ENCODE measurements at regions not wholly inside any gene's neighbourhood (a gene's known extent, or its start where the extent isn't known, plus 50 kb on each side); places are given as distances from the start of the nearest gene placed in this dataset.

DNA sequence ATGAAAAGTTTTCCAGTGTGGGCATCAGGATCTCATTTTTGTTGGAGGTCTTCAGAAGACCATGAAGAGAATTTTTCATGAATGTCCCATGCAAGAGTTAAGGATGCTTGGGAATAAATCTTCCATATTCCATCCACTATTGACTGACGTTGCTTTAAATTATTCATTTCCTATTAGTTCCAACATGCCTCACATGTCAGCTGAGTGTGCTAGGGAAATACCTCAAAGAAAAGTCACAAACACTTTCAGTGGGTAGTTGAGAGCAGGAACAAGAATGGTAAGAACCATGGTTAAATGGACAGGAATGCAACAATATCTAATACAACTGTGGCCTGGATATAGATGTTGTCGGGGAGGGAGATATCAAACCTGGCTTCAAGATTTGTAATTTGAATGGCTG lies 610.1 kb downstream of the TECRL start:
- DNase-seq (ENCODE audit: low read depth), result no peak

DNA sequence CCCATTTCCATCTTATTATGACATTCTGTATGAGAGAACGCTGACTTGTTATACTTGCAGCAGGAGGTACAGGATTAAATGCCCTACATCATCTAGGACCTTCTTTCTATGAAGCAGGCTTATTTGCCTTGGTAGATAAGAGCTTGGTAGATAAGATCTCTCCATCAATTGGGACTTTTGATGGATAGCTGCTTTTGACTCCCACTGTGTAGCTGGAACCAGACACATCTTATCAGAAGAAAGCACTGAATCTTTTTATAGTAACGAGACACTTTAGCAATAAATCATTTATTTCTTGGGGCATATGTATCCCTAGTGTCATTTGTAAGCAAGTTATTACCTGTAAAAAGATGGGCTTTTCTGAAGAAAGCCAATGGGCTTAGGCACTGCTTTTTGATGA lies 613.9 kb downstream of the TECRL start:
- DNase-seq (ENCODE audit: low read depth), result no peak

DNA sequence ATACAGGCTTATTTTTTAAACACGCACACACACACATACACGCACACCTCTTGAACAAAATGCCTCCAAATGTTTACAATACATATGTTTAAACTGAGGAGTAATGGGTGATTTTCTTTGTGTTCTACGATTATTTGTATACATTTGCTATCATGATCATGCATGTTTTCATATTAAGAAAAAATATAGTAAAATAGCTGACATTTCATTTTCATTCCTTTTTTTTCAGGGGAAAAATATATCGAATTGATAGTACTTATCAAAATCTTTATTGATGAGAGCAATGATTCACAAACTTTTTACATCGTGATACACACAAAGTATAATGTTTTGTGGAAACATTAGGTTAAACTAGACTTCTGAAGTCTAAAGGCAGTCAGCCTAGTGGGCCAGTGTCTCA lies 618.9 kb downstream of the TECRL start:
- DNase-seq (ENCODE audit: low read depth), result no peak

DNA sequence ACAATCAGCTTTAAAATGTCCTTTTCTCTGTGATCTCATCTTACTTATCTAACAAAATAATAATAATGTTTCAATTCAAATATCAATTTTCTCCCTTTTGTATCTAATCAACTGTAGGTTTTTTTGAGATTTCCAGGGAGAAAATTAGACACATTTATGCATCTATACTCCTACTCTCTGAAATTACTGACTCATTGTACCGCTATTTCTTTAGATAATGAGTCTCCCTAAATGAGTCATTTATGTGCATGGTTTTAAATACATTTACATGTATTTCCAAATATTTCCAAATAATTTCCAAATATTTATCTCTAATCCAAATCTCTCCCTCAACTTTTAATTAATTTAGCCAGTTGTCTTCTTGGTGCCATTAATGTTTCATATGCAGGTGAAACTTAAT lies 621.0 kb downstream of the TECRL start:
- DNase-seq (ENCODE audit: low read depth), result no peak

DNA sequence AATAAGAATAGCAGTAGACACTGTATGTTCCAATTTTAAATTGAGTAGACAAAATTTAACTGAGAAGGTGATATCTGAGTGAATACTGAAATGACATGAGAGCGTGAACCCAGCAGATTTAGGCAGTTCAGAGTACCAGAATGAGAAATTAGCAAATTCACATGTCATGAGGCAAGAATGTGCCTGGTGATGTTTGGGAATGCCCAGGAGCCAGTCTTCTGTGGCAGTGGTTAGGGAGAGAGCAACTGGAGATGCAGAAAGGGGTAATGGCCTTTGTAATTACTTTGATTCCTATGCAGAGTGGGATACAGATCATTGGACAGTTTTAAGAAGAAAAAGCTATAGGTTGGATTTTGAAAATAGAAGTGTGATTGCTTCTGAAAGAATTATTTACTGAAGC lies 621.9 kb downstream of the TECRL start:
- DNase-seq (ENCODE audit: low read depth), result no peak

DNA sequence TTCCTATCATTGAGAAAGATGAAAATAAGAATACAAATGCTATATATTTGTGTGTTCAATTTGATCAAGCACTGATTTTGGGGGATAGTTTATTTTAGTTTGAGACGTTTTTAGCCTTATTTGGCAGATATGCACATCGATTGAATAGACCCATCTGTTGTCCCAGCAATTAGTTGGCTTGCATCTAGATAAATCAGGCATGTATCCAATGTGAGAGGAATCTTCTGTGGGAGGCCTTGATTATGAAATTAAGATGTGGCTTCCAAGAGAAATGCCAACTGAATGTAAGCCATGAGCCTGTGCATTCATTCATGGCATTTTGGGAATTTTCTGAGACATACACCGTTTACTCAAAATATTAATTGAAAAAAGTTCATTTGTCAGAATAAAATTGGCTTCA lies 623.1 kb downstream of the TECRL start:
- DNase-seq (ENCODE audit: low read depth), result no peak

DNA sequence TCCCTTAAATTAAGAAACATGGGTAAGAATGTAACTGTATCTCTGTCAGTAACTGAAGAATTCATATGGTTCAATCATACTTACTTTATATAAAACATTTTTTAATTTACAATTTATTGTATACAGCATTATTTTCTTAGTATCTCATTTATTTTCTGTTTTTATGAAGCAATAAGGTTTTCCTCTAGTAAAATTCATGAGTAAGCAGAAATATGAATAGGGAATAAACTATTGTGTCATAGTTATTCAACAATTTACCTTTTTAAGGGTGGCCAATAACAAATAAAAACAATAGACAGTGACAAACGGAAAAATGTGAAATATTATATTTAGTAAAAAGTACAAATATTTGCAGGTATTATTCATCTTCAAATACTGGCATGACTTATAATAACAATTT lies 624.4 kb downstream of the TECRL start:
- no peak for DNase-seq (ENCODE audit: low read depth)

DNA sequence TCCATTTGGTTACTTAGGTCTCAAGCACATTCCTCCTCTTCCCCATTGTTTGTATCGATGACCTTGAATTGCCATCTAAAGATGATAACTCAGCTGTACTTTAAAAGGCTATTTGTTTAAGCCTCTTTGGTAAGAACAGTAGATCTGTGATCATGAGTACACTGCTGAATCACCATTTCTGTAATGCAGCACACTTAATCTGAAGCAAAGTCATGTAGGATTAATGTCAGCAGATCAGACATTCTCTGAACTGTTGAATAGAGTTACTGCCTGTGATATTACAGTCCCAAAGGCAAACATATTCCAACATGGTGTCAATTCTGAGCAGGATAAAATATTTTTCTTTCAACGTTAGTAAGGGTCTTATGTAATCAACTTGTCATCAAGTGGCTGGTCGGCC lies 631.6 kb downstream of the TECRL start:
- DNase-seq (ENCODE audit: low read depth), result no peak

DNA sequence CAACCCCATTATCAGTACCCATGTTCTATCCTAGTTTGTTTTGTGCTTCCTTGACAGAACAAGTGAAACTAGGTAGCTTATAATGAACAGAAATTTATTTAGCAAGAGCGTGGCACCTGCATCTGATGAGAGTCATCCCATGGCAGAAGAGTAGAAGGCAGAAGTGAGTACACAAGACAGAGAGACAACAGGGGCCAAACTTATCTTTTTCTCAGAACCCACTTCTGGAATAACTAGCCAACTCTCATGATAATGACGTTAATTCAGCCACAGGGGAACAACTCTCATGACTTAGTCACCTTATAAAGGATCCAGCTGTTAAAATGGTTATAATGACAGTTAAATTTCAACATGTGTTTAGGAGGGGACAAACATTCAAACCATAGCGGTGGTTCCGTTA lies 644.9 kb downstream of the TECRL start:
- DNase-seq (ENCODE audit: low read depth), result no peak

DNA sequence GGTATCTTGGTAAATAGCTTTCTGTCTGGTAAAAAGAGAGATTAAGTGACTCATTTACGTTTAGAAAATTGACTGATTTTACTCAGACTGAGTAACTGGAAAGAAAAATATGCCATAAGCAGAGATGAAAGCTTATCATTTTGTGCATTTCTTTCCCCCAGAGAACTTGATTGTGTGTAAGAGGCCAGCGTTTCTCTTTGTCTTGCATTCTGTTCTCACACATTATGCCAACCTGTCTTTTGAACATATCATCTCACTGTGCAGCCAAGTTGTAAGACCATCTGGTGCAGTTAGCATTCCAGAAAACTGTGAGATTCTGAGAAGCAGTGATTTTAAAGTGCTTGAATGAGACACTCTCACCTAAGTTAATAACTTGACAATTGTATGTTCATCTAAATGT lies 651.3 kb downstream of the TECRL start:
- no peak for DNase-seq (ENCODE audit: low read depth)

DNA sequence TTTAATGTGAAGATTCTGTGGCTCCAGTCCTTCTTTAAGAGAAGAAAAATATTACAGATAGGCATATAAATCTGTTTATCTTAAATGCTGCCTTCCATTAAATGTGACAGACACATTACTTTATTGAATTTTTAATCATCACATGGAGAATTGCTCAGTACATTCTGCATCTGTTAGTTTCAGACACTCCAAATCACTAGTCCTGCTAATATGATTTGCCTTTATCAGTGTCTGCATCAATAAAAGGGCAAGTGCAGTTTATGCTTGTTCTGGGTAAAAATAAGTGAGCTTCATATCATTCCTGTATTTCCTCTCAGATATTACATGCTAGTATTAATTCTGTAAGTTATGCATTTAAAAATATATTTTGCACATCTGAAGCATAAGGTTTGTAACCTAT lies 666.4 kb downstream of the TECRL start:
- no peak for DNase-seq (ENCODE audit: low read depth)

DNA sequence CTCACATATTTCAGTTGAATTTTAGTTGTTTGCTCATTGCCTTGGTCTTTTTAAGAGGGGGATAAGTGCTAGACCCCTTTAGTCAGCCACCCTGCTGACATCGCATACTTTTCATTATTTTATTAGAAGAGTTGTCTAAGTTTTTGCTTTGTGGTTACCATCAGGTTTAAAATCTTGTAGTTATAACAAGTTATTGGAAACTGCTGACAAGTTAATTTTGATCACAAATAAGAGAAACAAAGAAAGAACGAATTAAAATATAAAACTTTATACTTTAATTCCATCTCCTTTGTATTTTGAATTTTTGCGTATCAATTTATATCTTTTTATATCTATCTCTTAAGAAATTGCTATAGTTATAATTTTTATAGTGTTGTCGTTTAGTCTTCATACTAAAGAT lies 679.7 kb downstream of the TECRL start:
- DNase-seq (ENCODE audit: low read depth), result no peak

DNA sequence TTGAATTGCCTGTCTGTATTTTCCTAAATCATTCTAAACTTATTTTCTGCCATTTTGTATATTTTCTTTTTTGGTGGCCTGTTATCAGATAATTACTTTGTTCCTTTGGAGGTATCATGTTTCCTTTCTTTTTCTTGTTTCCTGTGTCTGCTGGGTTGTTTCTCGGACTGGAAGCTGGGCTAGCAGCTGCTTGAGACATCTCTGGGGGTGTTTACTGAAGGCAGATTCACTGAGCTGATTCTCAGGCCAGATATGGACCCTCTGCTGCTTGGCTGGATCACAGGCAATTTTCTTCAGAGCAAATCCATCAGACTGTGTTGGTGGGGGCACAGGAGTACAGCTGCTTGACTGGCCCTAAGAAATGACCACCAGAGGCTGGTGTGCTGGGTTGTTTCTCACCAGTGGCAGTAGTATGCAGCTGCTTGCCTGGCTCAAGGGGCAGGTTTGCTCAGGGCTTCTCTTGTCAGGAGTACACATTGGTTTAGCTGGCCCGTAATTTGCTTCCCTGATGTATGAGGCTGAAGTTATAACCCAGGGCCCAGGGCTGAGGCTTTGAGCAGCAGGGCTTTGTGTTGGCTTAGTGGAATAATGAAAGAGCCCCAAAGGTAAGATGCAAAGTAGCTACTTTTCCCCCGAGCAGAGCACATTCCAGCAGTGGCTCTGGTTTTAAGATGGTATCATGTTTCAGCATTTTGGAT lies 680.6 kb downstream of the TECRL start:
- DNase-seq (ENCODE audit: low read depth), result no peak

DNA sequence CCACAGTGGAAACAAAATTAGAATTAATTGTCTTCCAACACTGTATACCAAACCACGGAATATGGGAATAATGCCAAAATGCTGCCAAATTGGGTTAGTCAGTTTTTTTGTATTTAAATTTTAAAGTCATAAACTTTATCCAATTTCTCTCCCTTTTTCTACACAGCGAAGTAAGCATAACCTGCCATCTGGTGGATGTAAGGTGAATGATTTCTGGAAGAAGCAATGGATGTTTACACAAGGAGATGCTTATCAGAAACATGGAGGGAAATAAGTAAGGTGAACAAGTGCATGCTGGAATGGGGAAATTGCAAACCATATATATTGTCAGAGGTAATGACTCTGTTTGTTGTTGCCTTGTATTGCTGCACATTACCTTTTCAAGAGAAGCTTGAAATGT lies 691.9 kb downstream of the TECRL start:
- no peak for DNase-seq (ENCODE audit: low read depth)

DNA sequence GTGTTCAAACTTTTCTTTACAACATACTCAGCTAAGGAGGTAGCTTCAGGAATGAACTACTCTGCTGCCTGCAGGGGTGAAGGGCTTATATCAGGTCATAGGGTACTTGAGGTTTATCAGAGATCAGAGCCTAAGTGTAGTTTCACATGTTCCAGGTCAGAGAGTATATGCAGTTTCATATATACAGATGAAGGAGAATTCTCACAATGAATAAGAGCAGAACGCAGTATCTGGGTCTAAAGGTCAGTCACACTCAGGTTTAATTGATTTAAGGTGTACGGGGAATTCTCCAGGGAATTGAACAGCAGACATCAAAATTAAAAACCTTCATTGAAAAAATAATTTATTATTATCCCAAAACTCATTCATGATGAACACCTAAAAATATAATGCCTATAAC lies 700.6 kb downstream of the TECRL start:
- no peak for DNase-seq (ENCODE audit: low read depth)

DNA sequence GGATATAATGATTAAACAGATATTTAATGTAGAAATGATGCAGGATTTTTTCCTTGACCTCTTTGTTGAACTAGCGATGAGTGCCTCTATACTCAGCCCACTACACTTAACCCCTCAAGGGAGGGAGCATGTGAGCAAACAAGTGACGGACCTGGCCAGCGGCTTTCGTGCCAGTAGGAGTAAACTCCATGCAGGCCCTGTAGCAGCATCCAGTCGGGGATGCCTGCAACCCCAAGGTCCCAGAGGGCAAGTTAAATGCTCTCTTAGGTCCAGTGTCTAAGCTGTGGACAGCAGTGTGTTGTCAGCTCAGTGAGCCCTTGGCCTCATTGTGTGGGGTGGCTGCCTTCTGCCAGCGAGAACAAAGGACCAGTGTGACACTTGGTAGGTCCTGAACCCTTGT lies 708.7 kb downstream of the TECRL start:
- no peak for DNase-seq (ENCODE audit: low read depth)

DNA sequence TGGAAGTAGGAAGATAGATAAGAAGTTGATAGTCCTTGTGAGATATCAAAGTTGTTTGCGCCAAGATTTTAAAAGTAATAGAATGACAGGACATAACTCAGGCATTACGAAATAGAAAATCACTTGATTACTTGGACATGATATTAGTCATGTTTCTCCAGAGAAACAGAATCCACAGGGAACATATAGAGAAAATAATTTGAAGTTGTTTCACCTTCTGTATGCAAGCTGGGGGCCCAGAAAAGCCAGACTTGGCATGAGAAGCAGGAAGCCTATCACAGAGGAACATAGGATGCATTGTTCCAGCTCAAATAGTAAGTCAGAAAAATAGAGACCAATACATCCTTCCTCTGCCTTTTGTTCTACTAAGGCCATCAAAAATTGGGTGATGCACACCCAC lies 715.9 kb downstream of the TECRL start:
- no peak for DNase-seq (ENCODE audit: low read depth)

DNA sequence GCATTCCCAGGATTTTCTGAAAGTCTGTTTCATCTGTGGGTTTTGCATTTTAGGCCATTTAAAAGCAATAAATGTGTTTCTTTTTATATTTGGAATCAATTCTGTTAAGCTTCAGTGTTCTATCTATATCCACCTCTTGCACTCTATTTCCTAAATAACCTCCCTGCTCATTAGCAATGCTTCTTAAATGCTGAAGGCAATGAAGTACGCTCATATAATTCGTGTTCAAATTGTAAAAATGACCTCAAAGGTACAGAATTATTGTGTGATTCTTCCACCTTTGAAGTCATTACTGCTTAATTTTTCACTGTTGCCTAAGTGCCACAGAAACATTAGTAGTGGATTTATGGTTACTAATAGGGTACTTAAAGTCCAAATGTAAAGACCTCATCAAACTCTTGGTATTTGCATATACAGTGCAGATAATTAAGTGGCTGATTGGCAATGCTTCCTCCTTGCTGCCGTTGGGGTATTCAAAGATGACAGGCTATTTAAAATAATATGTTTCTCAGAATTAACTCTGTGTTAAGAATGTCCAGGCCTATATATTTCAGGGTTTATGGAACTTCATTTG lies 730.8 kb downstream of the TECRL start:
- DNase-seq (ENCODE audit: low read depth), result no peak

DNA sequence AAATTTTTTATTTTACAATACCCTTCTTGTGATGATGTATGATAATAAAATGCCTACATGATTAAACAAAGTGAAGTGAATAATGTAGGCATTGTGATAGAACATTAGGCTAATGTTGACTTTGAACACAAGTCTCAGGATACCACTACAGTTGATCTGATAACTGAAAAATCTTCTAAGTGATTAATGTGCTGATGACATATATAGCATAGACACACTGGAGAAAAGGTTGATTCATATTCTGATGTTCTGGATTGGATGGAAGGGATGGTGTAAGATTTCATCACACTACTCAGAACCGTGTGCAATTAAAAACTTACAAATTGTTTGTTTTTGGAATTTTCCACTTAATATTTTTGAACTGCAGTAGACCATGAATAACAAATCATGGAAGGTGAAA lies 738.5 kb downstream of the TECRL start:
- DNase-seq (ENCODE audit: low read depth), result no peak

DNA sequence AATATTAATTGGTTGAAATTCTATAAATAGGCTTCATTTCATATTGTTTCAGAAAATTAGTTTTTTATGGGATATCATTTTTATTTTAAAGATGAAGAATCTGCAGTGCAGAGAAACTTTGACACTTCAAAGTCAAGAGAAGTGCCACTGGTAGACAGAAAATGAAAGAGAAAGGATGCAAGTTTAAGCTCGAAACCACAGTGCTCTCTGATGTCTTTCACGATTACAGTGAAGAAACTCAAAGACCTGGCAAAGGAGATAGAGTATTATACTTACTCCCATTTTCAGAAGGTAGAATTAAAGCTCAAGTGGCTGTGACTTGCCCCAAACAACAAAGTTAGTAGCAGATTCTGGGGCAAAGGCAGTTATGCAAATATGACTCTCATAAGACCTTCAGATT lies 745.4 kb downstream of the TECRL start:
- DNase-seq (ENCODE audit: low read depth), result no peak

DNA sequence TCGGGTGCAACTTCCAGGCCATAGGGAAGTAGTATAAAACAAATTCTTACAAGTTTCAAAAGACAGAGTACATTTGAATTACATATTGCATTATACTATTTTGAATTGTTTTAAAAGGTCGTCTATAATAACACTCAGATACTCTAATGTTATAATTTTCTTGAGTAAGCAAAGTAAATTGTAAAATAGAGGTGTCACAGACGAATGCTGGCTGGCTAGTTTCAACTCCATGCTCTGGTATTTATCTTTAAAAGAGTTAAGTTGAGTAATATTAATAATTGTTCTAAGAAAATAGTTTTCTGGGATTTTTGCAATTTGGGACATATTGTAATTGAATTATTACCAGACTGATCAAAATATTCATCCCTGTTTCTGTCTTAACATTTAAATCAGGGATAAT lies 764.9 kb downstream of the TECRL start:
- no peak for DNase-seq (ENCODE audit: low read depth)

DNA sequence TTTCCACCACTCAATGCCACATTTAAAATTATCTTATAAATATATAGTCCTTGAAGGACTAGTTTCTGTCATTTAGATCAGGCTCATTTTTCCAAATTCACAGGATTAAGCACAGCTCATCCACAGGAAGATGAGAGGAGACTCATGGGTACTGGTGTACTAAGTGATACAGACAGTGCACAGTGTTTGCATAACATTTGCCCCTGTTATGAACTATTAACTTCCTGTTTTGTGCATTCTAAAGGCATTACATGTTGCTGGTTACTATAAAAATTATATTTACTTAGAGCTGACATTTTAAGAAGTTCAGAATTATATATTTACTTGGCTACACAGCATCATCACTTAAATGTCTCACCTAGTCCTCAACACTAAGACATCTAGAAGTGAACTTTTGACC lies 772.0 kb downstream of the TECRL start:
- DNase-seq (ENCODE audit: low read depth), result no peak

DNA sequence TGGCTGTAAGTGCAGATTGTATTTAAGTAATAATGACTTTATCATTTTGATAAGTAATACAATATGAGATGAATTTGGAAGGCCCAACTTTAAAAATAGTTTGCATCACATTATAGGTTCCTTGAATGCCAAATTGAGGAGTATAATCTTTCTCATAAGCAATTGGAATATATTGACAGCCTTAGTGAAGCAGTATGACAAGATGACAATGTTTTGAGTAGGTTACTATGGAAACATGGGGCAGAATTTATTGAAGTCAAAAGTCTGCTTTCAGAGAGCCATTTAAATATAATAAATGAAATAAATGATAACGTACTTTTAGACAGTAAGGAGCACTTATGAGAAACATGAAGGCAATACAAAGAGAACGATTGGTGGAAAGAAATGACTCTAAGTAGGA lies 776.4 kb downstream of the TECRL start:
- DNase-seq (ENCODE audit: low read depth), result no peak

DNA sequence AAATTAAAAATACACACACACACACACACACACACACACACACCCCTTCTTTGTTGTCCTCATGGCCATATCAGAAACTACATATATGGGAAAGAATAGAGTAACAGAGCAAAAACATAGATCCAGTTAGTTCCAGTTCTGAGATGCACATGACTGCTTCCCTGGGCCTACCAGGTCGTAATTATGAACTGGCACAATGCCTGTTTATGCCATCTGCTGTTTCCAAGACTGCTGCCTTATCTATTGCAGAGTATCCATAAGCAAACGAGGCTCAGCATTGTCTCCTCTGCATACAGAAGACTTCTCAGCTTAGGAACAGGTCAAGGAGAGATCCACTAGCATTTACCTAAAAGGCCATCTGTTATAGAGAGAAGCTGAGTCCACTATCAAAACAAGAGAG lies 789.0 kb downstream of the TECRL start:
- no peak for DNase-seq (ENCODE audit: low read depth)

DNA sequence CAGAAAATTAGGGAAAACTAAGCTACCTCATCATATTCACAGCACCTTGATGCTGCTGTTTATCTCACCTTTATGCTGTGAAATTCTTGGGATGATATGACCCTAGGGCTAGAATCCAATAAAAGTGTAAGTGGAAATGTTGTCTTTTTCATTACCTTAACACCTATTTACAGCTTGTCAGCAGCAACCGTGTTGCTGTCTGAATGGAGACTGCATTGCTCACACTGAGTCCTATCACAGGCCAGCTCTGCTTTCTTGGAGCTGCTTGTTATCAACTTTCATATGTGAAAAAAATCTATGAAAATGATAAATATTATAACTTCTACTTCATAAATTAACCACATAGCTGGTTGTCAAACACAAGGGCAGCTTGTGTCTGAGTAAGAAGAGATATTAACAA lies 789.5 kb downstream of the TECRL start:
- no peak for DNase-seq (ENCODE audit: low read depth)
